Spleen (tissue), 7 donors: ENCODE measurements at regions not wholly inside any gene's neighbourhood (a gene's known extent, or its start where the extent isn't known, plus 50 kb on each side); places are given as distances from the start of the nearest gene placed in this dataset.

ENCODE experiments used
- CTCF ChIP-seq, 11 experiments: fragments of 200-600 bp in 7 of 11; fragments of 450-650 bp in 4 of 11; sonication (generic) in 4 of 11; IDR thresholded peaks in 8 of 11; conservative IDR thresholded peaks in 3 of 11; 1 replicate in 7 of 11; 2 replicates in 4 of 11; pipeline versions ENCODE4 v1.4.0 to v1.8.0; 2016 to 2021; ENCODE audit warnings: antibody characterized with exemption in 11 of 11, inconsistent platforms in 4 of 11, mild to moderate bottlenecking in 1 of 11
- POLR2A ChIP-seq, 3 donors: fragments of 450-650 bp; IDR thresholded peaks; one replicate each; pipeline ENCODE4 v1.5.1; 2017; ENCODE audit warnings: antibody characterized with exemption in 3 of 3, mild to moderate bottlenecking in 1 of 3
- POLR2AphosphoS5 ChIP-seq, 3 donors: sonication (generic); formaldehyde crosslinking; IDR thresholded peaks; one replicate each; pipeline ENCODE4 v1.5.1; 2017; ENCODE audit warnings: antibody characterized with exemption in 3 of 3
- donor health status: DM: no; HTN: no; CAD: no; lungs with moderate emphysema.
- donor health status: DM: no; HTN: no; CAD: no.
- donor health status: DM: no; HTN: no; CAD: no.

- TF ChIP-seq POLR2A (IDR thresholded peaks at IDR 0.05) (no peak), CTCF (IDR thresholded peaks at IDR 0.05 in 8 of 11, conservative IDR thresholded peaks at IDR 0.05 in 3 of 11) (no peak), POLR2AphosphoS5 (IDR thresholded peaks at IDR 0.05) (no peak)
Observed at GRCh38 chr17:71765437-71765836, 355.4 kb upstream of the SOX9 start.
